GM12878 (cell line): ENCODE measurements at regions not wholly inside any gene's neighbourhood (a gene's known extent, or its start where the extent isn't known, plus 50 kb on each side); places are given as distances from the start of the nearest gene placed in this dataset.

ENCODE experiments used
- ATAC-seq: fragments of 200-7000 bp; cut with Tn5 transposase; 3 replicates; pipeline ENCODE4 v1.9.1; 2020; ENCODE audit warnings: mild to moderate bottlenecking, moderate library complexity
- BruUV-seq: library from RNA; stranded (reverse); fragments of 400-500 nt; replicated peaks from 2 replicates; lab custom pipeline; 2021; lab: Mats Ljungman, UMichigan
- CTCF ChIA-PET: fragments of 300-600 bp; sonication (Branson Sonifier 250); formaldehyde crosslinking; extraction: SDS; loops from one replicate; lab custom pipeline; 2021; ENCODE audit warnings: inconsistent platforms; lab: Yijun Ruan, JAX
- POLR2A ChIA-PET: fragments of 350-600 bp; formaldehyde crosslinking; extraction: SDS; loops from one replicate; lab custom pipeline; 2021; ENCODE audit warnings: inconsistent platforms; lab: Charles Lee
- RAD21 ChIA-PET: fragments of 300-600 bp; sonication (Branson Sonifier 250); formaldehyde crosslinking; loops from one replicate; lab custom pipeline; 2023; ENCODE audit warnings: antibody characterized with exemption; ENCODE audit not compliant: unreplicated experiment; lab: Charles Lee
- SMC1A ChIA-PET: fragments of 300-600 bp; sonication (Branson Sonifier 250); formaldehyde crosslinking; loops from one replicate; lab custom pipeline; 2023; ENCODE audit not compliant: unreplicated experiment, uncharacterized antibody; lab: Charles Lee
- DNase-seq: peaks from one replicate; pipeline ENCODE4 v3.0.0-alpha.2; 2011; ENCODE audit warnings: low read depth, low spot score
- FAIRE-seq: peaks from 3 replicates; lab custom pipeline; 2011; peaks lifted over from hg19 to GRCh38; lab: Jason Lieb, UNC
- H2AFZ ChIP-seq: 2 replicates; pipeline ENCODE4 v1.6.0; 2011; ENCODE audit warnings: low read depth, low read length, control low read depth; ENCODE audit not compliant: control insufficient read depth
- H3K27ac ChIP-seq: 2 replicates; pipeline ENCODE4 v1.5.1; 2011; ENCODE audit warnings: control low read depth; ENCODE audit not compliant: control insufficient read depth, insufficient read depth
- H3K27me3 ChIP-seq, 2 experiments: replicated peaks in 1 of 2; 2 replicates each; pipeline versions ENCODE4 v1.6.0 to v1.6.1; 2011; ENCODE audit warnings: low read length in 1 of 2; ENCODE audit not compliant: control insufficient read depth in 2 of 2, insufficient read depth in 2 of 2
- H3K36me3 ChIP-seq, 2 experiments: 2 replicates each; pipeline ENCODE4 v1.5.1; 2011; ENCODE audit warnings: low read length in 1 of 2; ENCODE audit not compliant: control insufficient read depth in 2 of 2, insufficient read depth in 2 of 2
- H3K4me1 ChIP-seq: 2 replicates; pipeline ENCODE4 v1.6.1; 2011; ENCODE audit warnings: mild to moderate bottlenecking, low read length, moderate library complexity, mixed read lengths; ENCODE audit not compliant: control insufficient read depth, insufficient read depth
- H3K4me2 ChIP-seq: 2 replicates; pipeline ENCODE4 v1.6.0; 2011; ENCODE audit warnings: control low read depth; ENCODE audit not compliant: control insufficient read depth, insufficient read depth
- H3K4me3 ChIP-seq: fragments of 200-600 bp; sonication (generic); 2 replicates; pipeline ENCODE4 v1.5.1; 2016
- H3K79me2 ChIP-seq: 2 replicates; pipeline ENCODE4 v1.6.0; 2011; ENCODE audit warnings: low read length; ENCODE audit not compliant: control insufficient read depth, insufficient read depth
- H3K9ac ChIP-seq: 2 replicates; pipeline ENCODE4 v1.8.0; 2011; ENCODE audit warnings: low read length, control low read depth, mixed read lengths; ENCODE audit not compliant: control insufficient read depth, insufficient read depth
- H3K9me3 ChIP-seq: replicated peaks from 3 replicates; pipeline ENCODE4 v1.5.1; 2011; ENCODE audit warnings: mild to moderate bottlenecking, low read length; ENCODE audit not compliant: control insufficient read depth, insufficient read depth
- H4K20me1 ChIP-seq: 2 replicates; pipeline ENCODE4 v1.6.0; 2011; ENCODE audit not compliant: control insufficient read depth, insufficient read depth
- CEBPB ChIP-seq, 2 experiments: fragments of 150-350 bp in 1 of 2; IDR thresholded peaks; 2 replicates each; pipeline ENCODE4 v1.6.1; 2012 to 2014; ENCODE audit warnings: low read depth in 2 of 2, low read length in 2 of 2, borderline replicate concordance in 1 of 2, inconsistent platforms in 1 of 2
- CHD2 ChIP-seq: IDR thresholded peaks from 2 replicates; pipeline ENCODE4 v1.6.1; 2011; ENCODE audit warnings: low read depth, low read length, improper control_type of control experiment, borderline replicate concordance
- DPF2 ChIP-seq: fragments of 450-650 bp; IDR thresholded peaks from 2 replicates; pipeline ENCODE4 v1.6.1; 2017; ENCODE audit warnings: mild to moderate bottlenecking
- EP300 ChIP-seq, 2 experiments: fragments of 150-350 bp in 1 of 2; IDR thresholded peaks; 2 replicates each; pipeline ENCODE4 v1.6.1; 2011 to 2012; ENCODE audit warnings: low read depth in 2 of 2, low read length in 2 of 2, borderline replicate concordance in 1 of 2, improper control_type of control experiment in 1 of 2, inconsistent platforms in 1 of 2; ENCODE audit not compliant: control insufficient read depth in 1 of 2
- ESRRA ChIP-seq: IDR thresholded peaks from 2 replicates; pipeline ENCODE4 v1.6.1; 2012; ENCODE audit warnings: mild to moderate bottlenecking, low read length, improper control_type of control experiment
- FOXK2 ChIP-seq: fragments of 450-650 bp; IDR thresholded peaks from 2 replicates; pipeline ENCODE4 v1.6.1; 2017; ENCODE audit warnings: mild to moderate bottlenecking, moderate library complexity
- FOXM1 ChIP-seq: IDR thresholded peaks from 2 replicates; pipeline ENCODE4 v1.6.1; 2012; ENCODE audit warnings: low read depth, mild to moderate bottlenecking, inconsistent platforms, low read length, moderate library complexity
- HCFC1 ChIP-seq: fragments of 150-350 bp; IDR thresholded peaks from 2 replicates; pipeline ENCODE4 v1.6.1; 2014; ENCODE audit warnings: low read length
- IRF3 ChIP-seq: fragments of 450-650 bp; IDR thresholded peaks from 2 replicates; pipeline ENCODE4 v1.6.1; 2014; ENCODE audit warnings: mild to moderate bottlenecking
- NFYB ChIP-seq: IDR thresholded peaks from 2 replicates; pipeline ENCODE4 v1.6.1; 2011; ENCODE audit warnings: low read depth, mild to moderate bottlenecking, low read length, improper control_type of control experiment, moderate library complexity; ENCODE audit not compliant: insufficient read depth
- PAX5 ChIP-seq: IDR thresholded peaks from 2 replicates; pipeline ENCODE4 v1.6.1; 2011; ENCODE audit warnings: low read depth, low read length, borderline replicate concordance
- POLR2AphosphoS5 ChIP-seq: IDR thresholded peaks from 2 replicates; pipeline ENCODE4 v1.6.1; 2011; ENCODE audit warnings: mild to moderate bottlenecking, low read length, inconsistent platforms
- RBBP5 ChIP-seq: fragments of 200-600 bp; sonication (generic); conservative IDR thresholded peaks from 2 replicates; pipeline ENCODE4 v1.6.1; 2016
- RUNX3 ChIP-seq: IDR thresholded peaks from 2 replicates; pipeline ENCODE4 v1.6.1; 2012; ENCODE audit warnings: low read length, inconsistent platforms
- TARDBP ChIP-seq: IDR thresholded peaks from 2 replicates; pipeline ENCODE4 v1.6.1; 2016; ENCODE audit warnings: borderline replicate concordance
- TCF3 ChIP-seq: IDR thresholded peaks from 2 replicates; pipeline ENCODE4 v1.6.1; 2012; ENCODE audit warnings: low read depth, mild to moderate bottlenecking, low read length, borderline replicate concordance; ENCODE audit not compliant: insufficient read depth
- USF2 ChIP-seq: IDR thresholded peaks from 2 replicates; pipeline ENCODE4 v1.6.1; 2011; ENCODE audit warnings: low read depth, low read length, improper control_type of control experiment, borderline replicate concordance
- ZSCAN29 ChIP-seq: fragments of 450-650 bp; IDR thresholded peaks from 2 replicates; pipeline ENCODE4 v1.6.1; 2017; ENCODE audit warnings: mild to moderate bottlenecking, moderate library complexity
- WGBS: methylation state at CpG from one replicate; pipeline ENCODE4 v1.1.6; 2016; ENCODE audit warnings: low lambda C conversion rate; ENCODE audit not compliant: insufficient replicate concordance, insufficient coverage; ENCODE audit errors: missing lambda C conversion rate; 5-methylcytosine and 5-hydroxymethylcytosine counted together
- in situ Hi-C: fragments of 300-500 bp; cut with MboI; formaldehyde crosslinking; loops from 9 replicates; pipeline ENCODE4 v1.14.3; 2018; ENCODE audit warnings: mixed read lengths
- intact Hi-C: fragments of 100-400 bp; cut with micrococcal nuclease; formaldehyde crosslinking; loops from one replicate; pipeline ENCODE4 v1.14.2; 2022; ENCODE audit not compliant: unreplicated experiment

GRCh38 chr3:124439603-124440002, 290.6 kb upstream of the UMPS start (continued):
- TF ChIP-seq IRF3 (no peak), RUNX3 (no peak), FOXK2 (no peak)
- TF ChIP-seq, all 136 proteins: peak for 0

- Histone ChIP-seq H3K4me3 (no peak overlapping the region), H3K27ac (no peak overlapping the region), H3K27me3 (no peaks in the 10 kb centered on the region; a peak in 1 of 4 replicates), H2AFZ (no peak overlapping the region), H3K9me3 (no peaks in the 10 kb centered on the region), H4K20me1 (no peaks in the 10 kb centered on the region), H3K79me2 (no peaks in the 10 kb centered on the region), H3K36me3 (no peaks in the 10 kb centered on the region), H3K4me1 (no peaks in the 10 kb centered on the region), H3K4me2 (no peak overlapping the region), H3K9ac (no peak overlapping the region)
- WGBS: 42% methylated on average over 9 of the region's 9 CpGs
- ChIA-PET POLR2A (no interaction called here), RAD21 (no interaction called here), CTCF (interaction anchor here (3.1 kb wide), 1 partner anchor 26 kb away, joined by 10 read pairs; no protein-coding TSS in a partner anchor), SMC1A (interaction anchor here (0.7 kb wide), 1 partner anchor 87 kb away, joined by 3 read pairs; no protein-coding TSS in a partner anchor)
- no TSS peak for BruUV-seq
- intact Hi-C loops: no loop called here
- FAIRE-seq (no peak), DNase-seq (no peak), ATAC-seq (no peak)
- in situ Hi-C loops: no loop called here
- TF ChIP-seq TCF3 (no peak), ESRRA (no peak), DPF2 (no peak), FOXM1 (no peak), CEBPB (IDR thresholded peaks at IDR 0.05; ENCODE audit: borderline replicate concordance in 1 of 2, low read depth in 2 of 2, low read length in 2 of 2) (no peak), ZSCAN29 (no peak), NFYB (no peak), EP300 (IDR thresholded peaks at IDR 0.05; ENCODE audit: borderline replicate concordance in 1 of 2, control insufficient read depth in 1 of 2, low read depth in 2 of 2, low read length in 2 of 2) (no peak), RBBP5 (no peak), TARDBP (no peak), CHD2 (no peak), HCFC1 (no peak), POLR2AphosphoS5 (no peak), PAX5 (no peak), USF2 (no peak)
Measured at GRCh38 chr3:124441766-124442165, 288.5 kb upstream of the UMPS start.
